Fibroblast of upper back skin (primary cell): ENCODE measurements at regions not wholly inside any gene's neighbourhood (a gene's known extent, or its start where the extent isn't known, plus 50 kb on each side); places are given as distances from the start of the nearest gene placed in this dataset.

Experiments
- DNase-seq: peaks from one replicate; pipeline ENCODE4 v3.0.0-alpha.2; 2013

DNA sequence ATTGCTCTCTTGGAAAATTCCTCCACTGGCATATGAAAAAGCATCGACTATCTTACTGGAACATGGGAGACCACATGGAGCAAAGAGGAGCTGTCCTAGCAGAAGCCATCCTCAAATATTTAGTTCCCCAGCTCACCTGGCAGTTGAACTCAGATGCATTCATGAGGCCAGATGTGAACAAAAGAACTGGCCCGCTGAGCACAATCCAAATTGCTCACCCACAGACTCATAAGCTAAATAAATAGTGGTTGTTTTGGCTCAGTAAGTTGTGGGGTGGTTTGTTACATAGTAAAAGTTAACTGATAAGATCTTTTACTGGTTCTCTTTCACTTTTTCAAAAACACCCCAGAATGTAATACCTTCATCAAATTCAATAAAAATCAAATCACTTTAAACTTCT, 108.6 kb upstream of the CWC22 start:
- DNase-seq, result no peak

DNA sequence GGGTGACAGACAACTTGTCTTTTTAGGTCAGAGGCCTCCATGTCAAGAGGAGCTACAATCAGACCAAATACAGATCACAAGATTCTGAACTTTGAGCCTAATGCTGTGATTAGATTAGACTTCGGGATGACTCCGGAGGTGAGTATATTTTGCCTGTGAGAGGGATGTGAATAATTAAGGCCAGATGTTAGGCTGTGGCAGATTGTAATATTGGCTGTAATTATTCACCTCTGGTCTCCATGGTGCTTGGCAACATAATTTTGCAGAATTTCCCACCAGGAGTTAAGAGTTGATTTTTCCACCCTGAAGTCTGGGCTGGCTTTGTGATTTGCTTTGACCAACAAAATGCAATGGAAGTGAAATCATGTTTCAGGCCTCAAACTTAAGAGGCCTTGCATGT, 108.2 kb upstream of the CWC22 start:
- DNase-seq, result no peak

GRCh38 chr2:180111901-180112300, 104.8 kb upstream of the CWC22 start:
- DNase-seq, result no peak

DNA sequence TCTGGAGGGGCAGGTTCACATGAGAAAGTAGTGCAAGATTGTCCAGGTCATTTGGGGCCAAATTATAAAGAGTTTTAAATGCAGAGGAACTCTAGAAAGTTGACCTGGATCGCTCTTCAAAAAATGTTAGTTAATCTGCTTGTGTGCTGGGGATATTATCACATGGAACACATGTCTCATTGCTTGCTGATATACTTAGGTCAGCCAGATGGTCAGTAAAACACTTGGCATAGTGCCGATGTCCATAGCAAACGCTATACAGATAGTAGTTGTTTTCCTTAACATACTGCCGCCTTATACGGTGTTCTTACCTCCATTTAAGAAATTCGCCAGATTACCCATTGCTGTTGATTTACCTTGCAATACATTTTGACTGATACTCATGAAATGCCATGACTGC, 103.4 kb upstream of the CWC22 start:
- DNase-seq, result no peak

GRCh38 chr2:180101846-180102245, 94.7 kb upstream of the CWC22 start:
- DNase-seq, result peak; percentile 31

- no peak for DNase-seq
Observed at GRCh38 chr2:180099308-180099707, 92.2 kb upstream of the CWC22 start.

GRCh38 chr2:180085144-180085543, 78.0 kb upstream of the CWC22 start:
- no peak for DNase-seq

DNA sequence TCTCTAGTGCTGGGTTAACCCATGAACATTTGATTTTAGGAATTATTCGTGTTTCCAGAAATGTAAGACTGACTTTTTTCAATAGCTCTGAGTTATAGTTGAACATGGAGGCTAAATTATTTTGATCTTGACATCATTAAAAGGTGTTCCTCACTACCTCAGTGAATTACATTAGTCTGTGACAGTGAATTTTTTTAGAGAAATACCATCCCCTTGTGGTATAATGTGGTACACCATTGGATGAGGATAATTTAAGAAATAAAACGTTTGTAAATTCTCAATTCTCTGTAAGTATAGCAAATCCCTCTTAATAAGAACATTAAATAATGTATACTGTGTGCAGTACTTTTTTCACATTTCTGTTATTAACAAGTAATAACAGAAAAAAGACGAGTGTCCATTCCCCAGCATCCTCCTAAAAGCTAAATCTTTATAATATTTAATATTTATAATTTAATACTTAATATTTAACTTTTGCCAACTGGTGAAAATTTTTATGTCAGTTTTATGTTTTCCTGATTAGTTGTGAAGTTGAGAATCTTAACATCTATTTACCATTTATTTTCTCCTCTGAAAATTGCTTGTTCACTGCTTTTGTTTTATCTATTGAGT, 70.3 kb upstream of the CWC22 start:
- DNase-seq, result peak; percentile 29

DNA sequence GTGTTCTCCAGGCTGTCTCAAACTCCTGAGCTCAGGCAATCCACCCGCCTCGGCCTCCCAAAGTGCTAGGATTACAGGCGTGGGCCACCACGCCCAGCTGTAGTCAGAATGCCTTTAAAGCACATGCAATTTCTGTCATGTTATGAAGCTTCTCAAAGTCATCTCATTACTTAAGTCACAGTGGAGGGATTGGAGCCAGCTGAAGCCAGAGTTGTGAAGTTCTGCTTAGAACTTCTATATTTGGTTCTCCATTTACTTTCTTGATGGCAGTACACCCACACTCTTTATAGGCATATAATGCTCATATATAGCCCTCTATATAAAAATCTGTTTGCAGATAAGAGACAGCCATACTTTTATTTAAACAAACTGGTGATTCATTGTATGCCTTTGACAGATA, 68.8 kb upstream of the CWC22 start:
- no peak for DNase-seq

GRCh38 chr2:180071797-180072196, 64.7 kb upstream of the CWC22 start:
- no peak for DNase-seq

DNA sequence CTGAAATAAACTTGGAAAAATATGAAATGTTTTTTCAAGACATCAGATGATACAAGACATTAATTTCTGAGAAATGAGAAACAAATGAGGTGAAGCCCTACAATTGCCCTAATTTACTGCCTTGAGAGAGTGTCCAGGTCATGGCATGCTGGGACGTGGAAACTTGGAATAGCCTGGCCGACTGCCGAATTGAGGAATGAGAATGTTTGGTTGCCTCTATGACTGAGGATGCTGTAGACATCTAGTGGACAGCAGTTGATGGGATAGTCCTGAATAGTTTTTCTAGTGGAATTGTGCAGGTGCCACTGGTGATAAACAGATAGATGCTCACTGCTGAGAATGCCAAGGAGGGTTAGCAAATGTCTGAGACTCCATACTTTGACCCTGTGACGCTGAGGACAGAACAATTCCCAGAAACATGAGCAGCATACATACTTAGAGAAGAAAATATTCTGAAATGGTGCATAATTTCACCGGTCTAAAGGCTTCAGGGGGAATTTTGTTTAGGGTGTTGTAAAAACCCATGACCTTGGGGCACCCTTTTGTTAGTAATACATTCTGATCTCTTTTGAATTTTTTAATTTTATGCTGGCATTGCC, 56.5 kb upstream of the CWC22 start:
- no peak for DNase-seq

- no peak for DNase-seq
Observed at GRCh38 chr2:180062178-180062577, 55.1 kb upstream of the CWC22 start.

- no peak for DNase-seq
Observed at GRCh38 chr2:180061546-180061945, 54.4 kb upstream of the CWC22 start.

GRCh38 chr2:180061085-180061484, 54.0 kb upstream of the CWC22 start:
- no peak for DNase-seq

GRCh38 chr2:180058993-180059392, 51.9 kb upstream of the CWC22 start:
- DNase-seq, result no peak

DNA sequence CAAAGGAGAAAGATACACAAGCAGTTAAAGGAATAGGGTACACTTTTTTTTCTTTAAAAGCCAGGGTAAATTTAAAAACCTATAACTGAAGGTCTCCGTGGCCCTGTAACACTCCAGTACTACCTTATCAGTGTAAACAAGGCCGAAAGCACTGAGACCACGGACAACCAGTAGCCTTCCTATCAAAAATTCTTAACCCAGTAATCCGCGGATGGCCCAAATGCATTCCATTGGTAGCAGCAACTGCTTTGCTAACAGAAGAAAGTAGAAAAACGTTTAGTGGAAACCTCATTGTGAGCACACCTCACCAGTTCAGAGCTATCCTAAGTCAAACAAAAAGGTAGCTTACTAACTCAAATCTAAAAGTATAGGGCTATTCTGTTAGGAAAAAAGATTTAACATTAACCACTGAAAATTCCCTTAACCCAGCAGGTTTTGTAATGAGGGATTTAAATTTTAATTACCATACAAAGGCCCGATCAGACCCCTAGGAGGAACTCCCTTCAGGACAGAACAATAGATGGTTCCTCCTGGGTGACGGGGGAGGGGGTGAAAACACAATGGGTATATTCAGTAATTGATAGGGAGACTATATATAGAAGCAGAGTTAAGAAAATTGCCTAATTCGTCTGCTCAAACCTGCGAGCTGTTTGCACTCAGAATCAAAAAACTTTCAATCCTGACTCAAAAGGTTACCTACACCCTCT, 50.8 kb upstream of the CWC22 start:
- DNase-seq, result no peak
